Upper lobe of left lung (tissue), 6 donors: ENCODE measurements at regions not wholly inside any gene's neighbourhood (a gene's known extent, or its start where the extent isn't known, plus 50 kb on each side); places are given as distances from the start of the nearest gene placed in this dataset.

ENCODE experiments used
- ATAC-seq, 2 donors: fragments of 200-7000 bp; cut with Tn5 transposase; one replicate each; pipeline ENCODE4 v1.9.1; 2022; ENCODE audit warnings: mild to moderate bottlenecking in 2 of 2, moderate library complexity in 2 of 2; ENCODE audit not compliant: low FRiP score in 2 of 2
- DNase-seq, 2 donors: peaks; one replicate each; pipeline ENCODE4 v3.0.0-alpha.2; 2019 to 2020
- H3K27ac ChIP-seq, 4 donors: fragments of 200-600 bp; sonication (generic); one replicate each; pipeline ENCODE4 v1.5.1; 2016 to 2019
- H3K27me3 ChIP-seq, 4 donors: fragments of 200-600 bp; sonication (generic); one replicate each; pipeline ENCODE4 v1.5.1; 2017 to 2019
- H3K36me3 ChIP-seq, 4 donors: fragments of 200-600 bp; sonication (generic); one replicate each; pipeline ENCODE4 v1.5.1; 2016 to 2019
- H3K4me1 ChIP-seq, 4 donors: fragments of 200-600 bp; sonication (generic); one replicate each; pipeline ENCODE4 v1.5.1; 2018 to 2019
- H3K4me3 ChIP-seq, 4 donors: fragments of 200-600 bp; sonication (generic); one replicate each; pipeline ENCODE4 v1.5.1; 2017 to 2019; ENCODE audit warnings: mild to moderate bottlenecking in 2 of 4, moderate library complexity in 1 of 4
- H3K9me3 ChIP-seq, 4 donors: fragments of 200-600 bp; sonication (generic); one replicate each; pipeline ENCODE4 v1.5.1; 2018 to 2019
- CTCF ChIP-seq, 6 experiments: fragments of 450-650 bp in 4 of 6; fragments of 200-600 bp in 2 of 6; sonication (generic) in 2 of 6; IDR thresholded peaks; one replicate each; pipeline ENCODE4 v1.5.1; 2016 to 2019; ENCODE audit warnings: antibody characterized with exemption in 6 of 6
- EP300 ChIP-seq, 4 donors: sonication (generic); formaldehyde crosslinking; IDR thresholded peaks; one replicate each; pipeline ENCODE4 v1.5.1; 2017; ENCODE audit warnings: antibody characterized with exemption in 4 of 4, control low read depth in 2 of 4
- POLR2A ChIP-seq, 4 donors: fragments of 450-650 bp; IDR thresholded peaks; one replicate each; pipeline ENCODE4 v1.5.1; 2016 to 2017; ENCODE audit warnings: antibody characterized with exemption in 4 of 4, mild to moderate bottlenecking in 2 of 4
- POLR2AphosphoS5 ChIP-seq, 2 donors: sonication (generic); formaldehyde crosslinking; IDR thresholded peaks; one replicate each; pipeline ENCODE4 v1.5.1; 2017; ENCODE audit warnings: antibody characterized with exemption in 2 of 2
- WGBS, 2 donors: methylation state at CpG; one replicate each; pipeline ENCODE4 v1.1.5; 2017 to 2018; 5-methylcytosine and 5-hydroxymethylcytosine counted together
- donor health status: DM: no; HTN: no; CAD: no; lungs with moderate emphysema.
- donor health status: DM: no; HTN: yes; CAD: no; lungs with severe emphysema.

GRCh38 chr4:177947607-177948006 lies 505.4 kb upstream of the AGA start:
- Histone ChIP-seq H3K4me3 (no peak overlapping the region), H3K36me3 (no peaks in the 10 kb centered on the region), H3K4me1 (no peaks in the 10 kb centered on the region), H3K27ac (no peak overlapping the region), H3K27me3 (no peaks in the 10 kb centered on the region), H3K9me3 (no peaks in the 10 kb centered on the region)
- ATAC-seq, result no peak
- TF ChIP-seq CTCF (IDR thresholded peaks at IDR 0.05), result no peak
- no peak for TF ChIP-seq POLR2A (IDR thresholded peaks at IDR 0.05)
- no peak for TF ChIP-seq EP300 (IDR thresholded peaks at IDR 0.05)
- no peak for TF ChIP-seq POLR2AphosphoS5 (IDR thresholded peaks at IDR 0.05)
- WGBS, 2 donors, result 83 to 92% methylated on average over 1 of the region's 1 CpG
- no peak for DNase-seq

GRCh38 chr4:177948853-177949252 lies 506.6 kb upstream of the AGA start:
- Histone ChIP-seq H3K36me3 (no peaks in the 10 kb centered on the region), H3K4me1 (no peaks in the 10 kb centered on the region), H3K9me3 (no peaks in the 10 kb centered on the region), H3K27me3 (no peaks in the 10 kb centered on the region), H3K27ac (no peak overlapping the region), H3K4me3 (no peak overlapping the region)
- ATAC-seq (no peak), DNase-seq (no peak)
- TF ChIP-seq POLR2A (IDR thresholded peaks at IDR 0.05), result no peak
- no peak for TF ChIP-seq EP300 (IDR thresholded peaks at IDR 0.05)
- TF ChIP-seq POLR2AphosphoS5 (IDR thresholded peaks at IDR 0.05), result no peak
- no peak for TF ChIP-seq CTCF (IDR thresholded peaks at IDR 0.05)
- 77 to 87% methylated on average over 4 of the region's 4 CpGs for WGBS, 2 donors

DNA sequence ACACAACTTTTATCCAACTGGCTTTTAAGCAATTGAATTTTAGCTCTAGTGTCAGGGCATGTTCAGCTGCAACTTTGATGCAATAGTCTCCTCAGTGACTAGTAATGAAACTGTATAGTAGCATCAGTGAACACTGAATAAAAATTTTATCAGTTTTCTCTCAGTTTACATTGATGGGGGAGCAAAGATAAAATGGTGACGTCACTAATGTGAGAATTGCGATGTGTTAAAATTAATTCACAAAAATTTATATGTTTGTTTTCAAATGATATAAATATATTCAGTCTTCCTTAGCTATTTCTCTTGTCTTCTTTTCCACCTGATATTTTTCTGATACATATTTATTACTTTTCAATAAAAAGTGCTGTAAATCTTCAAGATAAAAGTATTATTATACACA lies 508.8 kb upstream of the AGA start:
- H3K4me1 ChIP-seq, result no peaks in the 10 kb centered on the region
- H3K27ac ChIP-seq, result no peak overlapping the region
- ATAC-seq (no peak), DNase-seq (no peak)
- WGBS, 2 donors, result 84 to 89% methylated on average over 2 of the region's 2 CpGs
- TF ChIP-seq POLR2A (IDR thresholded peaks at IDR 0.05) (no peak), EP300 (IDR thresholded peaks at IDR 0.05) (no peak), CTCF (IDR thresholded peaks at IDR 0.05) (no peak), POLR2AphosphoS5 (IDR thresholded peaks at IDR 0.05) (no peak)
- no peak overlapping the region for H3K4me3 ChIP-seq
- H3K27me3 ChIP-seq, result no peaks in the 10 kb centered on the region
- no peaks in the 10 kb centered on the region for H3K36me3 ChIP-seq
- H3K9me3 ChIP-seq, result no peaks in the 10 kb centered on the region

- no peak for TF ChIP-seq CTCF (IDR thresholded peaks at IDR 0.05)
- no peak for TF ChIP-seq EP300 (IDR thresholded peaks at IDR 0.05)
- no peak for TF ChIP-seq POLR2AphosphoS5 (IDR thresholded peaks at IDR 0.05)
- TF ChIP-seq POLR2A (IDR thresholded peaks at IDR 0.05), result no peak
- no peak for ATAC-seq
- WGBS, 2 donors, result 91% methylated on average over 2 of the region's 2 CpGs
These were observed 510.5 kb upstream of the AGA start for GRCh38 chr4:177952723-177953122.

GRCh38 chr4:177957596-177958360 lies 515.5 kb upstream of the AGA start:
- no peak overlapping the region for H3K27ac ChIP-seq
- H3K36me3 ChIP-seq, result no peaks in the 10 kb centered on the region
- H3K9me3 ChIP-seq, result no peaks in the 10 kb centered on the region
- TF ChIP-seq CTCF (IDR thresholded peaks at IDR 0.05) (no peak), EP300 (IDR thresholded peaks at IDR 0.05) (no peak), POLR2A (IDR thresholded peaks at IDR 0.05) (no peak), POLR2AphosphoS5 (IDR thresholded peaks at IDR 0.05) (no peak)
- H3K4me3 ChIP-seq, result no peak overlapping the region
- no peaks in the 10 kb centered on the region for H3K27me3 ChIP-seq
- ATAC-seq (no peak), DNase-seq (no peak)
- H3K4me1 ChIP-seq, result no peaks in the 10 kb centered on the region
- WGBS, 2 donors, result 58 to 73% methylated on average over 5 of the region's 5 CpGs

More at GRCh38 chr4:177952723-177953122, 510.5 kb upstream of the AGA start:
- H3K36me3 ChIP-seq, result no peaks in the 10 kb centered on the region
- H3K9me3 ChIP-seq, result no peaks in the 10 kb centered on the region
- H3K4me3 ChIP-seq, result no peak overlapping the region
- H3K27ac ChIP-seq, result no peak overlapping the region
- H3K27me3 ChIP-seq, result no peaks in the 10 kb centered on the region
- DNase-seq, result no peak
- H3K4me1 ChIP-seq, result no peaks in the 10 kb centered on the region
